ENCODE measurements at regions not wholly inside any gene's neighbourhood (a gene's known extent, or its start where the extent isn't known, plus 50 kb on each side); places are given as distances from the start of the nearest gene placed in this dataset.

DNA sequence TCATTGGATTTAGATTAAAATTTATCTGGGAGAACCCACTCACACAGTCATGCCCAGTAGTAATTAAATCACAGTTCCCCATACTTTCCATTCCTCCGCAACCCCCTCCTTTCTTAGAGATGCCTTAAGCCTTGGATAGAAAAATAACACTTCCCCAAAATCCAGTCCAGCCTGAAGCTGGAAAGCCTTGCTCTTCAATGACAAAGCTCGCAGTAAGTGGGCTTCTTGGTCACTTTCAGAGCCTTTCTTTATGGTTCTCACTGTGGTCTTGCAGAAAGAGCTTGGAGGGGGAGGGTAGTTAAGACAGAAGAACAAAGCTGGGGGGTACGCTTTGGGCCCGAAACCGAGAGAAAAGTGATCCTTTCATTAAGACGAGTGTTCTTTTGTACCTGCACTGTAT is 802.1 kb upstream of the POU3F3 start:
- no peaks in the 10 kb centered on the region for H3K27me3 ChIP-seq
- H3K36me3 ChIP-seq, result no peaks in the 10 kb centered on the region
- no peak for TF ChIP-seq POLR2A (IDR thresholded peaks at IDR 0.05)
- TF ChIP-seq CTCF (IDR thresholded peaks at IDR 0.05), result no peak
- no peak for TF ChIP-seq EP300 (IDR thresholded peaks at IDR 0.05)
- 86 to 90% methylated on average over 6 of the region's 6 CpGs for WGBS, 2 donors
- H3K27ac ChIP-seq, result no peak overlapping the region
- peaks cover 0 to 3% (median 0%) of the 10 kb centered on the region in 4 donors for H3K4me1 ChIP-seq
- DNase-seq (ENCODE audit: low spot score in 2 of 2), result no peak
- no peaks in the 10 kb centered on the region for H3K9me3 ChIP-seq
- no peak overlapping the region for H3K4me3 ChIP-seq

- H3K36me3 ChIP-seq, result no peaks in the 10 kb centered on the region
- no peak overlapping the region for H3K27ac ChIP-seq
- H3K27me3 ChIP-seq, result no peaks in the 10 kb centered on the region
- H3K9me3 ChIP-seq, result no peaks in the 10 kb centered on the region
- no peak for TF ChIP-seq POLR2A (IDR thresholded peaks at IDR 0.05)
- TF ChIP-seq EP300 (IDR thresholded peaks at IDR 0.05), result no peak
- TF ChIP-seq CTCF (IDR thresholded peaks at IDR 0.05), result no peak
- no peak overlapping the region for H3K4me3 ChIP-seq
- no peak for DNase-seq (ENCODE audit: low spot score in 2 of 2)
- H3K4me1 ChIP-seq, result peaks cover 0 to 3% (median 0%) of the 10 kb centered on the region in 4 donors
- 53 to 57% methylated on average over 5 of the region's 5 CpGs for WGBS, 2 donors
Measured at GRCh38 chr2:104052356-104052755, 801.6 kb upstream of the POU3F3 start.

- no peaks in the 10 kb centered on the region for H3K9me3 ChIP-seq
- no peaks in the 10 kb centered on the region for H3K27me3 ChIP-seq
- no peaks in the 10 kb centered on the region for H3K4me1 ChIP-seq
- TF ChIP-seq POLR2A (IDR thresholded peaks at IDR 0.05) (no peak), EP300 (IDR thresholded peaks at IDR 0.05) (no peak), CTCF (IDR thresholded peaks at IDR 0.05) (no peak)
- H3K27ac ChIP-seq, result no peak overlapping the region
- no peaks in the 10 kb centered on the region for H3K36me3 ChIP-seq
- DNase-seq (ENCODE audit: low spot score in 2 of 2), result no peak
- no peak overlapping the region for H3K4me3 ChIP-seq
- 93 to 95% methylated on average over 1 of the region's 1 CpG for WGBS, 2 donors
Measured at GRCh38 chr2:104056451-104056850, 797.5 kb upstream of the POU3F3 start.

DNA sequence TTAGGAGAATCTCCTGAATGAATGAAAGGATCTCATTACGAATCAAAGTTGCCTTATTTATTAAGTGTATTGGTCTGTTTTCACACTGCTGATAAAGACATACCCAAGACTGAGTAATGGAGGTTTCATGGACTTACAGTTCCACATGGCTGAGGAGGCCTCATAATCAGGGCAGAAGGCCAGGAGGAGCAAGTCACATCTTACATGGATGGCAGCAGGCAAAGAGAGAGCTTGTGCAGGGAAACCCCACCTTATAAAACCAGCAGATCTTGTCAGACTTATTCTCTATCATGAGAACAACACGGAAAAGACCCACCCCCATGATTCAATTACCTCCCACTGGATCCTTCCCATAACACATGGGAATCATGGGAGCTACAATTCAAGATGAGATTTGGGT is 785.2 kb upstream of the POU3F3 start:
- no peak overlapping the region for H3K27ac ChIP-seq
- H3K4me3 ChIP-seq, result no peak overlapping the region
- no peaks in the 10 kb centered on the region for H3K36me3 ChIP-seq
- DNase-seq (ENCODE audit: low spot score in 2 of 2), result no peak
- no peaks in the 10 kb centered on the region for H3K27me3 ChIP-seq
- TF ChIP-seq EP300 (IDR thresholded peaks at IDR 0.05) (no peak), CTCF (IDR thresholded peaks at IDR 0.05) (no peak), POLR2A (IDR thresholded peaks at IDR 0.05) (no peak)
- H3K4me1 ChIP-seq, result no peaks in the 10 kb centered on the region
- 74 to 83% methylated on average over 2 of the region's 2 CpGs for WGBS, 2 donors
- no peaks in the 10 kb centered on the region for H3K9me3 ChIP-seq

- no peaks in the 10 kb centered on the region for H3K36me3 ChIP-seq
- 93 to 98% methylated on average over 4 of the region's 4 CpGs for WGBS, 2 donors
- peaks cover 0 to 15% (median 0%) of the 10 kb centered on the region in 4 donors for H3K9me3 ChIP-seq
- H3K27ac ChIP-seq, result no peak overlapping the region
- TF ChIP-seq CTCF (IDR thresholded peaks at IDR 0.05), result no peak
- H3K27me3 ChIP-seq, result no peaks in the 10 kb centered on the region
- DNase-seq (ENCODE audit: low spot score in 2 of 2), result no peak
- no peaks in the 10 kb centered on the region for H3K4me1 ChIP-seq
- no peak overlapping the region for H3K4me3 ChIP-seq
Measured at GRCh38 chr2:104077573-104077972, 776.3 kb upstream of the POU3F3 start.
